Jurkat, Clone E6-1 (cell line): ENCODE measurements at regions not wholly inside any gene's neighbourhood (a gene's known extent, or its start where the extent isn't known, plus 50 kb on each side); places are given as distances from the start of the nearest gene placed in this dataset.

Source experiments
- DNase-seq: peaks from one replicate; pipeline ENCODE4 v3.0.0-alpha.2; 2011; ENCODE audit warnings: low read depth, low spot score
- H3K4me3 ChIP-seq: 2 replicates; pipeline ENCODE4 v1.5.1; 2011; ENCODE audit warnings: mild to moderate bottlenecking, low read length, control low read depth, moderate library complexity

GRCh38 chr9:113694912-113695311, 181.2 kb upstream of the ZNF618 start:
- DNase-seq, result no peak
- H3K4me3 ChIP-seq, result no peak overlapping the region

- peak; percentile 56 for DNase-seq
- no peak overlapping the region for H3K4me3 ChIP-seq
Measured at GRCh38 chr9:113695440-113695851, 180.7 kb upstream of the ZNF618 start.

DNA sequence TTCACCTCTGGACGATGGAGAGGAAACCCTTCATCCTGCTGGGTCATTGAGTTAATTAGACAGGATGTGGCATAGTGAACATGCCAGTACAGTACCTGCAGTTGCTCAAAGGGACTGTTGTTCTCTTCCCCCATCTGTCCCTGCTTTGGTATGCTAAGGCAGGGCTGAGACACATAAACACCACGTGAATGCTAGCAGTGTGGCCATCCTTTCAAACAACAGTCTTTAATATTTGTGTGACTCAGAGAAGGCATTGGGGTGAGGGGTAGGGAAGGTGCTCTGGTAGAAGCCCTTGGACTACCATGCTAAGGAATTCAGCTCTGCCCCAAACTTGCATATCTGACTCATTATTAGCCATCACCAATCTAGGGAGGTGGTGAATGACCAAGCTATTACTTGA, 180.2 kb upstream of the ZNF618 start:
- peak; percentile 40 for DNase-seq
- no peak overlapping the region for H3K4me3 ChIP-seq

DNA sequence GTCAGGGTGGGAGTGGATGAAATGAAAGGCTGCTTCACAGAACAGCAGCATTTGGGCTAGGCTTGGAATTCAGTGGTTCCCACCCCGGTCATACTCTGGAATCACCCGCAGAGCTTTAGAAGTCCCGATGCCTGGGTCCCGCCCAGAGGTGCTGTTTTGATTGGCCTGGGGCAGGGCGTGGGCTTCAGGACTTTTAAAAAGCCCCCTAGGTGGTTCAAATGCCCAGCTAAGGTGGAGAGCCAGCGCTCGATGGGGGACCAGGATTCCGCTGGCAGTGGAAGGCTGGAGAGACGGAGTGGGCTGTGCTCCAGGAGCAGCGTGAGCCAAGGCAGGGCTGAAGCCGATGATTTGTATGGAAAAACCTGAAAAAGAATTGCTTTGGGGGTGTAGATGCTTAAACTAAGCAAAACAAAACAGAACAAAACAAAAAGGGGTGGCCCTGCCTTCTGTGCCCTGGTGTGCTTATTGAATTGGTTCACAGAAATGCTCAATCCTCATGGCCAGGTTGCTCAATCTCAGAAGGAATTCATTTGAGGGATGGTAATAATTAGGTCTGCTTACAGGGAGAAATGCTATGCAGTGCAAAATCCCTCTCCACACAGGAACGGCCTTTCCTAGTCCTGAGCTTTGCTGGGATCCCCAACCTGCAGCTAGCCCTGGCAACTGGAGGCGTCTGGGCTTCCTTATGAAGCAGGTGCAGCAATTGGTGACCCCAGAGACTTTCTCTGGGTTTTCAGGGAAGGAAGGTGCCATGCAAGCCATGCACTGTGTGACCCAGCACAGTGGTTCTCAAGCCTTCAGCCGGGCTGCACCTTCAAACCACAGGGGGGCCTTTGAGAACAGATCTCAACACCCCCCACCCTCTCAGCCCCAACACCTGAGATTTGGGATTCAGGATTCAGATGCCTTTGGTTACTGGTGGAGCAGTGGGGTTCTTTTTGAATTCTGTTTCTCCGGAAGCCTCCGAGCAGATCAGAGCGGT, 174.0 kb upstream of the ZNF618 start:
- DNase-seq, result no peak
- no peak overlapping the region for H3K4me3 ChIP-seq

- no peak overlapping the region for H3K4me3 ChIP-seq
- DNase-seq, result no peak
Measured at GRCh38 chr9:113705306-113705927, 170.7 kb upstream of the ZNF618 start.

GRCh38 chr9:113705928-113706519, 170.1 kb upstream of the ZNF618 start:
- no peak overlapping the region for H3K4me3 ChIP-seq
- no peak for DNase-seq

GRCh38 chr9:113707953-113708695, 168.0 kb upstream of the ZNF618 start:
- H3K4me3 ChIP-seq, result no peak overlapping the region
- no peak for DNase-seq

DNA sequence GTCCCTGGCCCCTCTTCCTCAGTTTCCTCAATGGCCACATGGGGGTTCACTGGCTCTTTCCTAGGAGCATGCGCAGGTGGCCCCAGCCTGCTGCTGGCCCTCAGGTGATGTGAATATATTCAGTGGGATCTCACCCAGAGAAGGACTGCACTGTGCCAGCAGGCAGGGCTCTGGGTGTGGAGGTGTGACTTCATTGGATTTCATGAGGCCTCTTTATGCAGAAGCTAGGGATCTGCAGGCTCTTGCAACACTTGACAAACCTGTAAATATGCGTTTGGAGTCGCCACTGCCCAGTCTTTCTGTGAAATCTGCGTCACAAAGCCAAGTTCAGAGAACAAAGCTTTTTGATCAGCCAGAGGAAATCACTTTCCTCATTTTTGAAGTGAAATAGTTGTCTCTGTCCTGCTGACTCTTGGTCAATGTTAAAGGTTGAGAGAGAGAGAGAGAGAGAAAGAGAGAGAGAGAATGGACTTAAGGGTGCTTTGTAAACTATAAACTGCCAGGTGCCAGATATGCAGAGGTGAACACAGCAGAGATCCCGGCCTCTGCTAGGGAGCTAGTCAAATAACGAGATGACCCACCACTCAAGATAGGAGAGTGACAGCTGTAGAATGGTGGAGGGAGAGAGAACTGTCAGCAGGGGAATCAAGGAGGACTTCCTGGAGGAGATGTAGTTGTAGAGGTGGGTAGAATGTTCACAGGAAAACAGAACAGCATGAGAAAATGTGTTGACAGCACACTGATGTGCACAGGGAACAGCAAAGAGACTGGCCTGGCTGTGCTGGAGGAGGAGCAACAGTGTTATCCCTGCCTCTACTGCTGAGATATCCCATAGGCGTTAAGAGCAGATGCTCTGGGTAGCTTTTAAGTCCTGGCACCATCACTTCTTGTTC, 167.0 kb upstream of the ZNF618 start:
- DNase-seq, result no peak
- H3K4me3 ChIP-seq, result no peak overlapping the region

DNA sequence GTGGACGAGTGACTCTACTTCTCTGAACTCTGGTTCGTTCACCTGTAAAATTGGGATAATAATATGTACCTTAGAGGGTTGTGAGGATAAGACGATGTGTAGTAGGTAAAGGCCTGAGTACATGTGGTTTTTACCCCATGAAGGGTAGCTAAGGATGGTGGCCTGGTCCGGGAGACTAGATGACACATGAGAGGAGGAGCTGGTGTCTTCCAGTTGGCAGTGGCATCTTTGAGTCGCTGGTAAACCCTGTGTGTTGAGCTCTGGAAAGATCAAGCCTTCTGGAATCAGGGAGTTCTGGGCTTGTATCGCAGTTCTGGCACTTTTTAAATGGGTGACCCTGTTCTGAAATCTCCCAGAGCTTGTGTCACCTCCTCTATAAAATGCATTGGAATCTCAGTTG, 166.4 kb upstream of the ZNF618 start:
- H3K4me3 ChIP-seq, result no peak overlapping the region
- DNase-seq, result no peak

DNA sequence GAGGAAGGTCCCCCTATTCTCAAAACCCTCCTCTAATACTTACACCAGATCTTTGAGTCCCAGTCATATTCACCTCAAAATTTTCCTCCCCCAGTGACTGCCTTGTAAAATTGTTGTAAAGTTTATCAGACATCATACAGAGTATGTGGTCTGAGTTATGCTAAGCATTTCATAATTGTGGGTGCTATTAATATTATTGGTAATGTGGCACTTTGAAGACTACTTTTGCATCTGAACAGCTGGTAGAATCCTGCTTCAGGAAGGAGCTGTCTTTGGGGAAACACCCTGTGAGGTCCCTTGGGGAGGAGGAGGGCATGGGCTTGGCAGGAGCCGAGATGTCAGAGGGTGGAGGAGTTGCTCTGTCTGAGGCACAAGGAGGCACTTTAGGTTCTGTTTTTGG, 164.9 kb upstream of the ZNF618 start:
- no peak for DNase-seq
- no peak overlapping the region for H3K4me3 ChIP-seq

- DNase-seq, result no peak
- no peak overlapping the region for H3K4me3 ChIP-seq
Measured at GRCh38 chr9:113712053-113712452, 164.1 kb upstream of the ZNF618 start.

GRCh38 chr9:113715086-113715485, 161.0 kb upstream of the ZNF618 start:
- DNase-seq, result no peak
- H3K4me3 ChIP-seq, result no peak overlapping the region

DNA sequence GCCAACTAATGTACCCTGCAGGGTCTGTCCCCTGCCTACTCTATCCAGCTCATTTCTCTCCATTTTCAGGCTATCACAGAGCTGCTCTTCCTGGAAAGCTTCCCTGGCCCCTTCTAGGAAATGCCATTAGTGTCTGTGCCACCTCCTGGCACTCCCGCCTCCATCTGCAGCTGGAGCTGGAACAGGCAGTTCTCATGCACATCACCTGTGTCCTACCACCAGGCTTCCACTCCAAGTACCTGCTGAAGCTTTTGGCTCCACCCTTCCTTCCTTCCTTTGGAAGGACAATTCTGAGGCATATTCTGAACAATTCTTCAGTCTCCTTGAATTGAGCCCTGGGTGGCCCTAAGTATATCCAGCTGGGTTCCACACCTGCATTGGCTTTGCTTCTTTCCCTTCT, 156.2 kb upstream of the ZNF618 start:
- H3K4me3 ChIP-seq, result no peak overlapping the region
- no peak for DNase-seq

DNA sequence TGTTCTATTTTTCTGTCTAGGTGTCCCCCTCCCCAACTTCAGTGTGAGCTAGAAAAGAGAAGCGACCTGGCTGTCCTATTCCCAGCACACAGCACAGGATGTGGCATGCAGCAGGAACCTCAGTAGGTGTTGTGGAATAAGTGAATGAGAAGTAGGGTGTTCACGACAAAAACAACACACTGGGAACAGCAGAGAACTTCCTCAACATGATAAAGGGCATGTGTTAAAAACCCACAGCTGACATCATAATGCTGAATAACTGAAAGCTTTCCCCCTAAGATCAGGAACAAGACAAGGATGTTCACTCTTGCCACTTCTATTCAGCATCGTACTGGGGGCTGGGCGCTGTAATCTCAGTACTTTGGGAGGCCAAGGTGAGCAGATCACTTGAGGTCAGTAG, 155.6 kb upstream of the ZNF618 start:
- no peak for DNase-seq

DNA sequence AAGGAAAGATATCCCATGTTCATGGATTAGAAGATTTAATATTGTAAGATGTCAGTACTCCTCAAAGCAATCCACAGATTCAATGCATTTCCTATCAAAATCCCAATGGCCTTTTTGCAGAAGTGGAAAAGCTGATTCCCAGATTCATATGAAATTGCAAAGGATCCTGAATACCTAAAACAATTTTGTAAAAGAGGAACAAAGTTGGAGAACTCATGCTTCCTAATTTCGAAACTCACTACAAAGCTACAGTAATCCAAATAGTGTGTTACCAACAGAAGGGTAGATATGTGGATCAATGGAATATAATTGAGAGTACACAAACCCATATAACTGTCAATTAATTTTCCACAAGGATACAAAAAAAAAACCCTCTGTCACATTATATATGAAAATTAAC, 154.3 kb upstream of the ZNF618 start:
- DNase-seq, result no peak
- H3K4me3 ChIP-seq, result no peak overlapping the region

More for the DNA sequence above, 155.6 kb upstream of the ZNF618 start:
- H3K4me3 ChIP-seq, result no peak overlapping the region

GRCh38 chr9:113724202-113724601, 151.9 kb upstream of the ZNF618 start:
- DNase-seq, result no peak
- H3K4me3 ChIP-seq, result no peak overlapping the region

DNA sequence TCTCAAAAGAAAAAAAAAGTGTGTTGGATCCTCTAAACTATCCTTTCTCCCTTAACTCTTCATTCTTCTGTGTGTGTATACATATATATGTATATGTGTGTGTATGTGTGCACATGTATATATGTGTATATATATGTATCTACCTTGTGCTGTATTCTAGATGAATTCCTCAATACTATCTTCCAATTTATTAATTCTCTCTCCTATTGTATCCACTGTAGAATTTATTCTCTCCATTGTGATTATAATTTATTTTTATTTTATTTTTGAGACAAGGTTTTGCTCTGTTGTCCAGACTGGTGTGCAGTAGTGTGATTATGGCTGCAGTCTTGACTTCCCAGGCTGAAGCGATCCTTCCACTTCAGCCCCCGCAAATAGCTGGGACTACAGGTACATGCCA, 147.1 kb upstream of the ZNF618 start:
- DNase-seq, result no peak
- no peak overlapping the region for H3K4me3 ChIP-seq

DNA sequence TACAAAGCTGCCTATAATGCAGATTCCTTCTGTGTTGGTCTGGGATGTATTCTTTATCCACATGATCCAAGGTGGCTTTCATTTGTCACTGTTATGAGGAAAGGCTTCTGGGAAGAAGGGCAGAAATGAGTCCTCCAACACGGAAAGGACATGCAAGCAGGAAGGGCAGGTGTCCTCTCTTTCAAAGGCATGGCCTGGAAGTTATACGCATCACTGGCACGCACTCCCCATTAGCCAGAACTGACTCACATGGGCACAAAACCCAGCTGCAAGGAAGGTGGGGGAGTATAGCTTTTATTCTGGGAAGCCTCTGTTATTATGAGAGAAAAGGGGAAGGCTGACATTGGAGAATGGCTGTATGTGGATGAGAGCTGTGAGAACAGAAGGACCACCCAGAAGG, 141.3 kb upstream of the ZNF618 start:
- DNase-seq, result no peak
- no peak overlapping the region for H3K4me3 ChIP-seq
